WTC11 (cell line): ENCODE measurements at regions not wholly inside any gene's neighbourhood (a gene's known extent, or its start where the extent isn't known, plus 50 kb on each side); places are given as distances from the start of the nearest gene placed in this dataset.
A peak's percentile ranks its signal among the peaks of the same experiment; 100 is the strongest.

Experiments
- ATAC-seq: fragments of 200-7000 bp; cut with Tn5 transposase; 2 replicates; pipeline ENCODE4 v1.10.0; 2021; ENCODE audit warnings: mild to moderate bottlenecking, moderate library complexity
- CTCF ChIA-PET: fragments of 300-600 bp; sonication (Branson Sonifier 250); formaldehyde crosslinking; loops from one replicate; lab custom pipeline; 2021; ENCODE audit warnings: antibody characterized with exemption; lab: Charles Lee
- POLR2A ChIA-PET: fragments of 350-600 bp; sonication (Branson Sonifier 250); formaldehyde crosslinking; loops from one replicate; lab custom pipeline; 2021; ENCODE audit warnings: antibody characterized with exemption; lab: Charles Lee
- DNase-seq: peaks from one replicate; pipeline ENCODE4 v3.0.0; 2021; ENCODE audit warnings: low spot score
- H3K27ac Mint-ChIP-seq: 2 replicates; pipeline ENCODE4 v1.8.0; 2021; ENCODE audit warnings: mixed read lengths
- H3K27me3 Mint-ChIP-seq: 2 replicates; pipeline ENCODE4 v1.8.0; 2021; ENCODE audit warnings: low read depth, mild to moderate bottlenecking, moderate library complexity, mixed read lengths
- H3K36me3 Mint-ChIP-seq: 2 replicates; pipeline ENCODE4 v1.8.0; 2021; ENCODE audit warnings: mixed read lengths
- H3K4me1 Mint-ChIP-seq: 2 replicates; pipeline ENCODE4 v1.8.0; 2022; ENCODE audit warnings: mixed read lengths
- H3K4me3 Mint-ChIP-seq: 2 replicates; pipeline ENCODE4 v1.8.0; 2021; ENCODE audit warnings: mild to moderate bottlenecking, moderate library complexity, mixed read lengths
- H3K9me3 Mint-ChIP-seq: 2 replicates; pipeline ENCODE4 v1.8.0; 2021; ENCODE audit warnings: mixed read lengths
- ATF1 ChIP-seq: sonication (generic); formaldehyde crosslinking; IDR thresholded peaks from 2 replicates; pipeline ENCODE4 v1.8.1; 2023; ENCODE audit warnings: mild to moderate bottlenecking, moderate library complexity, missing genetic modification reagents
- ATF3 ChIP-seq: sonication (generic); formaldehyde crosslinking; conservative IDR thresholded peaks from 2 replicates; pipeline ENCODE4 v1.8.1; 2022; ENCODE audit warnings: mild to moderate bottlenecking, missing genetic modification reagents
- CBFB ChIP-seq: sonication (generic); formaldehyde crosslinking; IDR thresholded peaks from 2 replicates; pipeline ENCODE4 v1.8.1; 2022; ENCODE audit warnings: mild to moderate bottlenecking, low read depth, missing genetic modification reagents
- HMGA2 ChIP-seq: fragments of 250-450 bp; sonication (Bioruptor Pico); IDR thresholded peaks from 2 replicates; pipeline ENCODE4 v1.4.0; 2021; ENCODE audit warnings: mild to moderate bottlenecking, moderate library complexity
- MYBL2 ChIP-seq: sonication (generic); formaldehyde crosslinking; IDR thresholded peaks from 2 replicates; pipeline ENCODE4 v1.8.1; 2023; ENCODE audit warnings: mild to moderate bottlenecking, moderate library complexity, missing genetic modification reagents
- NR2C2 ChIP-seq: sonication (generic); formaldehyde crosslinking; IDR thresholded peaks from 2 replicates; pipeline ENCODE4 v1.8.0; 2022; ENCODE audit warnings: mild to moderate bottlenecking, missing genetic modification reagents
- NR3C1 ChIP-seq: sonication (generic); formaldehyde crosslinking; conservative IDR thresholded peaks from 2 replicates; pipeline ENCODE4 v1.8.1; 2023; ENCODE audit warnings: low read depth, mild to moderate bottlenecking, missing genetic modification reagents
- SMAD4 ChIP-seq: sonication (generic); formaldehyde crosslinking; IDR thresholded peaks from 2 replicates; pipeline ENCODE4 v1.8.0; 2022; ENCODE audit warnings: mild to moderate bottlenecking, missing genetic modification reagents
- TP53 ChIP-seq: sonication (generic); formaldehyde crosslinking; IDR thresholded peaks from 2 replicates; pipeline ENCODE4 v1.8.1; 2023; ENCODE audit warnings: mild to moderate bottlenecking, missing genetic modification reagents
- ZNF281 ChIP-seq: sonication (generic); formaldehyde crosslinking; IDR thresholded peaks from 2 replicates; pipeline ENCODE4 v1.8.0; 2023; ENCODE audit warnings: mild to moderate bottlenecking, missing genetic modification reagents
- ZNF532 ChIP-seq: fragments of 250-450 bp; sonication (Bioruptor Pico); IDR thresholded peaks from 2 replicates; pipeline ENCODE4 v1.9.0; 2021; ENCODE audit warnings: mild to moderate bottlenecking, borderline replicate concordance
- TF ChIP-seq, protein P1 (sequence below): fragments of 250-450 bp; sonication (Bioruptor Pico); IDR thresholded peaks from 2 replicates; pipeline ENCODE4 v1.9.0; 2021; ENCODE audit warnings: mild to moderate bottlenecking
- TF ChIP-seq, protein P2 (sequence below): sonication (generic); formaldehyde crosslinking; IDR thresholded peaks from 2 replicates; pipeline ENCODE4 v1.8.0; 2023; ENCODE audit warnings: missing genetic modification reagents
- TF ChIP-seq, protein P3 (sequence below): sonication (generic); formaldehyde crosslinking; IDR thresholded peaks from 2 replicates; pipeline ENCODE4 v1.8.1; 2023; ENCODE audit warnings: mild to moderate bottlenecking, missing genetic modification reagents, borderline replicate concordance
- TF ChIP-seq, protein P4 (sequence below): sonication (generic); formaldehyde crosslinking; IDR thresholded peaks from 2 replicates; pipeline ENCODE4 v1.8.1; 2023; ENCODE audit warnings: mild to moderate bottlenecking, moderate library complexity, missing genetic modification reagents

DNA sequence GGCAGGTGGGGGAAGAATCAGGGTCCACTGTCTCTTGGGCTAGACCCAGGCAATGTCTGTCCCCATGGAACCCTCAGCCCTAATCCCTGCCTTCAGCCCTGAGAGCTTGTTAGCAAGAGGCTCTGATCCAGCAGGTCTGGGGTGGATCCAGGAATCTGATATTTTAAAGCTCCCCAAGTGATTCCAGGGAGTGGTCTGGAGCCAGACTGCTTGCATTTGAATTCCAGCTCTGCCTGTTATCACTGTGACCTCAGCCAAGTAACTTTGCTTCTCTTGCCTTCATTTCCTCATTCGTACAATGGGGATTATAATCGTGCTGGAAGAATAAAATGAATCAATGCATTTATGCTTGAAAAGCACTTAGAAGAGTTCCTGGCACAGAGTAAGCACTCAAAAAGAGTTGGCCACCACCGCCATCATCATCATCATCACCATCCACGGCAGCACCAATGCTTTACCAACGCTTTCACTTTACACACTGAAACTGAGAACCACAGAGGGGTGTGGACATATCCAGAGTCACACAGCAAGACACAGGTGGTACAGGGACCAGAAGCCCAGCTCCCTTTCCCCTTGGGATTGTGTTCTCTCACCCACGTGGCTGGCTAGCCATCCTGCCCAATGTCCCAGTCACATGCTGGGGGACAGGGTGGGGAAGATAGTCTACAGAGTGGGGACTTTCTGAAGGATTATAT lies 75.7 kb upstream of the RALY start (continued):
- TF ChIP-seq, protein P1, sequence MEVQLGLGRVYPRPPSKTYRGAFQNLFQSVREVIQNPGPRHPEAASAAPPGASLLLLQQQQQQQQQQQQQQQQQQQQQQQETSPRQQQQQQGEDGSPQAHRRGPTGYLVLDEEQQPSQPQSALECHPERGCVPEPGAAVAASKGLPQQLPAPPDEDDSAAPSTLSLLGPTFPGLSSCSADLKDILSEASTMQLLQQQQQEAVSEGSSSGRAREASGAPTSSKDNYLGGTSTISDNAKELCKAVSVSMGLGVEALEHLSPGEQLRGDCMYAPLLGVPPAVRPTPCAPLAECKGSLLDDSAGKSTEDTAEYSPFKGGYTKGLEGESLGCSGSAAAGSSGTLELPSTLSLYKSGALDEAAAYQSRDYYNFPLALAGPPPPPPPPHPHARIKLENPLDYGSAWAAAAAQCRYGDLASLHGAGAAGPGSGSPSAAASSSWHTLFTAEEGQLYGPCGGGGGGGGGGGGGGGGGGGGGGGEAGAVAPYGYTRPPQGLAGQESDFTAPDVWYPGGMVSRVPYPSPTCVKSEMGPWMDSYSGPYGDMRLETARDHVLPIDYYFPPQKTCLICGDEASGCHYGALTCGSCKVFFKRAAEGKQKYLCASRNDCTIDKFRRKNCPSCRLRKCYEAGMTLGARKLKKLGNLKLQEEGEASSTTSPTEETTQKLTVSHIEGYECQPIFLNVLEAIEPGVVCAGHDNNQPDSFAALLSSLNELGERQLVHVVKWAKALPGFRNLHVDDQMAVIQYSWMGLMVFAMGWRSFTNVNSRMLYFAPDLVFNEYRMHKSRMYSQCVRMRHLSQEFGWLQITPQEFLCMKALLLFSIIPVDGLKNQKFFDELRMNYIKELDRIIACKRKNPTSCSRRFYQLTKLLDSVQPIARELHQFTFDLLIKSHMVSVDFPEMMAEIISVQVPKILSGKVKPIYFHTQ (CRISPR knock-in tag): no peak
- TF ChIP-seq NR2C2 (CRISPR knock-in tag): no peak
- TF ChIP-seq, all 79 proteins: peak for 0

GRCh38 chr20:33918662-33919061 lies 75.0 kb upstream of the RALY start:
- no peaks in the 10 kb centered on the region for H3K9me3 Mint-ChIP-seq
- H3K4me3 Mint-ChIP-seq: no peak overlapping the region
- no peaks in the 10 kb centered on the region for H3K36me3 Mint-ChIP-seq
- TF ChIP-seq, protein P2, sequence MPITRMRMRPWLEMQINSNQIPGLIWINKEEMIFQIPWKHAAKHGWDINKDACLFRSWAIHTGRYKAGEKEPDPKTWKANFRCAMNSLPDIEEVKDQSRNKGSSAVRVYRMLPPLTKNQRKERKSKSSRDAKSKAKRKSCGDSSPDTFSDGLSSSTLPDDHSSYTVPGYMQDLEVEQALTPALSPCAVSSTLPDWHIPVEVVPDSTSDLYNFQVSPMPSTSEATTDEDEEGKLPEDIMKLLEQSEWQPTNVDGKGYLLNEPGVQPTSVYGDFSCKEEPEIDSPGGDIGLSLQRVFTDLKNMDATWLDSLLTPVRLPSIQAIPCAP (CRISPR knock-in tag): no peak
- 0 out of 2 replicates have a peak, but pooled peaks have one; percentile 14 for TF ChIP-seq HMGA2 (CRISPR knock-in tag)
- no peaks in the 10 kb centered on the region; the same call in 1 of the 2 replicates for H3K27me3 Mint-ChIP-seq
- H3K4me1 Mint-ChIP-seq: peaks cover 14% of the 10 kb centered on the region
- no peak for ATAC-seq
- ChIA-PET CTCF (interaction anchor here (0.6 to 1.4 kb wide), 3 partner anchors 19 to 1314 kb away, joined by 3 to 5 read pairs (median 3); no protein-coding TSS in a partner anchor), POLR2A (no interaction called here)
- no peak for DNase-seq
- no peak overlapping the region for H3K27ac Mint-ChIP-seq

- no peaks in the 10 kb centered on the region for H3K36me3 Mint-ChIP-seq
- no peaks in the 10 kb centered on the region for H3K9me3 Mint-ChIP-seq
- H3K4me1 Mint-ChIP-seq: peaks cover 10% of the 10 kb centered on the region; the same call in 1 of the 2 replicates
- no peak overlapping the region for H3K27ac Mint-ChIP-seq
- H3K27me3 Mint-ChIP-seq: no peaks in the 10 kb centered on the region; the same call in 1 of the 2 replicates
- ChIA-PET POLR2A (no interaction called here), CTCF (interaction anchor here (1.4 kb wide), 1 partner anchor 20 kb away, joined by 5 read pairs; no protein-coding TSS in a partner anchor)
- ATAC-seq (no peak), DNase-seq (no peak)
- no peak overlapping the region for H3K4me3 Mint-ChIP-seq
- TF ChIP-seq, protein P3, sequence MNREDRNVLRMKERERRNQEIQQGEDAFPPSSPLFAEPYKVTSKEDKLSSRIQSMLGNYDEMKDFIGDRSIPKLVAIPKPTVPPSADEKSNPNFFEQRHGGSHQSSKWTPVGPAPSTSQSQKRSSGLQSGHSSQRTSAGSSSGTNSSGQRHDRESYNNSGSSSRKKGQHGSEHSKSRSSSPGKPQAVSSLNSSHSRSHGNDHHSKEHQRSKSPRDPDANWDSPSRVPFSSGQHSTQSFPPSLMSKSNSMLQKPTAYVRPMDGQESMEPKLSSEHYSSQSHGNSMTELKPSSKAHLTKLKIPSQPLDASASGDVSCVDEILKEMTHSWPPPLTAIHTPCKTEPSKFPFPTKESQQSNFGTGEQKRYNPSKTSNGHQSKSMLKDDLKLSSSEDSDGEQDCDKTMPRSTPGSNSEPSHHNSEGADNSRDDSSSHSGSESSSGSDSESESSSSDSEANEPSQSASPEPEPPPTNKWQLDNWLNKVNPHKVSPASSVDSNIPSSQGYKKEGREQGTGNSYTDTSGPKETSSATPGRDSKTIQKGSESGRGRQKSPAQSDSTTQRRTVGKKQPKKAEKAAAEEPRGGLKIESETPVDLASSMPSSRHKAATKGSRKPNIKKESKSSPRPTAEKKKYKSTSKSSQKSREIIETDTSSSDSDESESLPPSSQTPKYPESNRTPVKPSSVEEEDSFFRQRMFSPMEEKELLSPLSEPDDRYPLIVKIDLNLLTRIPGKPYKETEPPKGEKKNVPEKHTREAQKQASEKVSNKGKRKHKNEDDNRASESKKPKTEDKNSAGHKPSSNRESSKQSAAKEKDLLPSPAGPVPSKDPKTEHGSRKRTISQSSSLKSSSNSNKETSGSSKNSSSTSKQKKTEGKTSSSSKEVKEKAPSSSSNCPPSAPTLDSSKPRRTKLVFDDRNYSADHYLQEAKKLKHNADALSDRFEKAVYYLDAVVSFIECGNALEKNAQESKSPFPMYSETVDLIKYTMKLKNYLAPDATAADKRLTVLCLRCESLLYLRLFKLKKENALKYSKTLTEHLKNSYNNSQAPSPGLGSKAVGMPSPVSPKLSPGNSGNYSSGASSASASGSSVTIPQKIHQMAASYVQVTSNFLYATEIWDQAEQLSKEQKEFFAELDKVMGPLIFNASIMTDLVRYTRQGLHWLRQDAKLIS (CRISPR knock-in tag): no peak
- no peak for TF ChIP-seq MYBL2 (CRISPR knock-in tag)
- TF ChIP-seq ATF3 (CRISPR knock-in tag): no peak
- no peak for TF ChIP-seq ATF1 (CRISPR knock-in tag)
- no peak for TF ChIP-seq SMAD4 (CRISPR knock-in tag)
- TF ChIP-seq ZNF532 (CRISPR knock-in tag): no peak
- TF ChIP-seq, protein P4, sequence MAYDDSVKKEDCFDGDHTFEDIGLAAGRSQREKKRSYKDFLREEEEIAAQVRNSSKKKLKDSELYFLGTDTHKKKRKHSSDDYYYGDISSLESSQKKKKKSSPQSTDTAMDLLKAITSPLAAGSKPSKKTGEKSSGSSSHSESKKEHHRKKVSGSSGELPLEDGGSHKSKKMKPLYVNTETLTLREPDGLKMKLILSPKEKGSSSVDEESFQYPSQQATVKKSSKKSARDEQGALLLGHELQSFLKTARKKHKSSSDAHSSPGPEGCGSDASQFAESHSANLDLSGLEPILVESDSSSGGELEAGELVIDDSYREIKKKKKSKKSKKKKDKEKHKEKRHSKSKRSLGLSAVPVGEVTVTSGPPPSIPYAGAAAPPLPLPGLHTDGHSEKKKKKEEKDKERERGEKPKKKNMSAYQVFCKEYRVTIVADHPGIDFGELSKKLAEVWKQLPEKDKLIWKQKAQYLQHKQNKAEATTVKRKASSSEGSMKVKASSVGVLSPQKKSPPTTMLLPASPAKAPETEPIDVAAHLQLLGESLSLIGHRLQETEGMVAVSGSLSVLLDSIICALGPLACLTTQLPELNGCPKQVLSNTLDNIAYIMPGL (CRISPR knock-in tag): no peak
- TF ChIP-seq ZNF281: no peak
- TF ChIP-seq CBFB (CRISPR knock-in tag): no peak
- TF ChIP-seq TP53 (CRISPR knock-in tag): no peak
- TF ChIP-seq NR3C1 (CRISPR knock-in tag): no peak
Measured at GRCh38 chr20:33919653-33920052, 74.1 kb upstream of the RALY start.
